Transverse colon (tissue), 4 donors: ENCODE measurements at regions not wholly inside any gene's neighbourhood (a gene's known extent, or its start where the extent isn't known, plus 50 kb on each side); places are given as distances from the start of the nearest gene placed in this dataset.
A peak's percentile ranks its signal among the peaks of the same experiment; 100 is the strongest.

ENCODE experiments used
- DNase-seq: peaks from one replicate; pipeline ENCODE4 v3.0.0-alpha.2; 2019
- H3K27ac ChIP-seq, 4 donors: fragments of 200-600 bp; sonication (generic); 2 replicates each; pipeline ENCODE4 v1.5.1; 2016 to 2018; ENCODE audit warnings: inconsistent platforms in 4 of 4
- H3K27me3 ChIP-seq: fragments of 200-600 bp; sonication (generic); 2 replicates; pipeline ENCODE4 v1.5.1; 2017; ENCODE audit warnings: inconsistent platforms
- H3K36me3 ChIP-seq, 4 donors: fragments of 200-600 bp; sonication (generic); 2 replicates each; pipeline ENCODE4 v1.5.1; 2017 to 2019; ENCODE audit warnings: inconsistent platforms in 4 of 4
- H3K4me1 ChIP-seq, 4 donors: fragments of 200-600 bp; sonication (generic); 2 replicates each; pipeline ENCODE4 v1.5.1; 2017 to 2020; ENCODE audit warnings: inconsistent platforms in 4 of 4
- H3K4me3 ChIP-seq, 4 donors: fragments of 200-600 bp; sonication (generic); 1 replicate in 1 of 4; 2 replicates in 3 of 4; pipeline versions ENCODE4 v1.5.1 to v1.6.1; 2017 to 2019; ENCODE audit warnings: inconsistent platforms in 4 of 4
- H3K9me3 ChIP-seq, 2 donors: fragments of 200-600 bp; sonication (generic); 2 replicates each; pipeline ENCODE4 v1.5.1; 2017 to 2019; ENCODE audit warnings: inconsistent platforms in 2 of 2
- EP300 ChIP-seq: sonication (generic); formaldehyde crosslinking; IDR thresholded peaks from one replicate; pipeline ENCODE4 v1.6.1; 2017; ENCODE audit warnings: antibody characterized with exemption, low read depth
- POLR2A ChIP-seq: fragments of 450-650 bp; IDR thresholded peaks from one replicate; pipeline ENCODE4 v1.6.1; 2016; ENCODE audit warnings: antibody characterized with exemption, mild to moderate bottlenecking, moderate library complexity
- POLR2AphosphoS5 ChIP-seq, 3 donors: sonication (generic); formaldehyde crosslinking; IDR thresholded peaks; one replicate each; pipeline ENCODE4 v1.6.1; 2016; ENCODE audit warnings: antibody characterized with exemption in 3 of 3
- WGBS, 2 donors: methylation state at CpG; one replicate each; pipeline ENCODE4 v1.1.5; 2018; ENCODE audit warnings: low coverage in 1 of 2; 5-methylcytosine and 5-hydroxymethylcytosine counted together
- in situ Hi-C, 4 donors: fragments of 200-750 bp; cut with MboI; loops; one replicate each; pipeline versions ENCODE4 v1.15.0 to v1.15.1; 2017; ENCODE audit warnings: low sequenced_read_pairs in 3 of 4, low pct_ligation_motif_present in 1 of 4, low pct_unique_long_range_greater_than_20kb in 1 of 4
- intact Hi-C: fragments of 100-400 bp; cut with DNase I; formaldehyde crosslinking; loops from one replicate; pipeline ENCODE4 v1.15.1; 2023; ENCODE audit warnings: low total_unique reads
- TF ChIP-seq, protein P1 (sequence below), 5 experiments: fragments of 200-600 bp in 3 of 5; fragments of 450-650 bp in 2 of 5; sonication (generic) in 3 of 5; IDR thresholded peaks; 1 replicate in 2 of 5; 2 replicates in 3 of 5; pipeline ENCODE4 v1.5.1; 2016 to 2017; ENCODE audit warnings: antibody characterized with exemption in 5 of 5, inconsistent platforms in 3 of 5, mild to moderate bottlenecking in 2 of 5, moderate library complexity in 1 of 5

DNA sequence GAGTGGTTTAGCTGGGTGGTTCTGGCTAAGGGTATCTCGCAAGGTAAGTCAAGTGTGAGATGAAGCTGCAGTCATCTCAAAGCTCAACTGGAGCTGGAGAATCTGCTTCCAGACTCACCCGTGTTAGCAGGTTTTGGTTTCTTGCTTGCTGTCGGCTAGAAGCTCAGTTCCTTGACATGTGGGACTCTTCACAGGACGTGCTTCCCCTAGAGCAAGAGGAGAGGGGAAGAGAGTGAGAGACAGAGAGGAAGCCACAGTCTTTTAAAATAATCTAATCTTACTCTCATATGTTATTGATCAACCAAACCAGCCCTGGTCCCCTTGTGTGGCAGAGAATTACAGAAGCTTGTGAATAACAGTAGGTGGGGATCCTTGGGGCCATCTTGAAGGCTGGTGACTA, 199.5 kb downstream of the REEP3 start:
- H3K27me3 ChIP-seq = no peaks in the 10 kb centered on the region
- intact Hi-C loops (no loop called here), in situ Hi-C loops (loop anchor here in 3 of 4 donors (5.0 to 25.0 kb wide), 2 partner anchors 508 to 553 kb away; no protein-coding TSS in a partner anchor)
- peaks cover 0 to 27% (median 0%) of the 10 kb centered on the region in 4 donors for H3K4me1 ChIP-seq
- no peaks in the 10 kb centered on the region for H3K36me3 ChIP-seq
- H3K9me3 ChIP-seq = no peaks in the 10 kb centered on the region
- peak overlapping the region in 2 of 4 donors; percentile 41 to 65 for H3K27ac ChIP-seq
- no peak overlapping the region for H3K4me3 ChIP-seq
- no peak for DNase-seq
- TF ChIP-seq POLR2AphosphoS5 (IDR thresholded peaks at IDR 0.05) = no peak
- 33 to 64% methylated on average over 2 to 4 of the region's 4 CpGs for WGBS, 2 donors

DNA sequence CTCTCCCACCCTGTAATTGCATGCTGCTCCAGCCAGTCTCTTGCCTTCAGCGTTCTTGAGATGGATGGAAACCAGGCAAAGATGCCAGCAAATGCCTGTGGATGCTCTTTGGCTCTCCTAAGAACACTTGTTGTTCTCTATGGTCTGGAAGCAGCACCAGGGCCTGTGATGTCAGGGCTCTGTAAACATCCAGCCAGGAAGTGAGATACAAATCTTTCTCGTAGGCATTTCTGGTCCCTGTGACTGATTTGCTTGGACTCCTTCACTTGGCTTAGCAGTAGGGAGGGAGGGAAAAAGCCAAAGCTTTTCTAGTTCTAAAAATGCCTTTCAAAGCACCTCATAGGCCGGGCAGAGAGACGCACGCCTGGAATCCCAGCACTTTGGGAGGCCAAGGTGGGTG, 201.3 kb downstream of the REEP3 start:
- peaks cover 10% of the 10 kb centered on the region for H3K27me3 ChIP-seq
- WGBS, 2 donors = 66% methylated on average over 5 of the region's 5 CpGs; no CpG with 5 or more reads in 1 of the 2 donors
- no peaks in the 10 kb centered on the region for H3K9me3 ChIP-seq
- H3K36me3 ChIP-seq = no peaks in the 10 kb centered on the region
- TF ChIP-seq POLR2AphosphoS5 (IDR thresholded peaks at IDR 0.05) (peak; percentile 8 to 66 (median 47)), POLR2A (no peak), EP300 (no peak)
- TF ChIP-seq, protein P1, sequence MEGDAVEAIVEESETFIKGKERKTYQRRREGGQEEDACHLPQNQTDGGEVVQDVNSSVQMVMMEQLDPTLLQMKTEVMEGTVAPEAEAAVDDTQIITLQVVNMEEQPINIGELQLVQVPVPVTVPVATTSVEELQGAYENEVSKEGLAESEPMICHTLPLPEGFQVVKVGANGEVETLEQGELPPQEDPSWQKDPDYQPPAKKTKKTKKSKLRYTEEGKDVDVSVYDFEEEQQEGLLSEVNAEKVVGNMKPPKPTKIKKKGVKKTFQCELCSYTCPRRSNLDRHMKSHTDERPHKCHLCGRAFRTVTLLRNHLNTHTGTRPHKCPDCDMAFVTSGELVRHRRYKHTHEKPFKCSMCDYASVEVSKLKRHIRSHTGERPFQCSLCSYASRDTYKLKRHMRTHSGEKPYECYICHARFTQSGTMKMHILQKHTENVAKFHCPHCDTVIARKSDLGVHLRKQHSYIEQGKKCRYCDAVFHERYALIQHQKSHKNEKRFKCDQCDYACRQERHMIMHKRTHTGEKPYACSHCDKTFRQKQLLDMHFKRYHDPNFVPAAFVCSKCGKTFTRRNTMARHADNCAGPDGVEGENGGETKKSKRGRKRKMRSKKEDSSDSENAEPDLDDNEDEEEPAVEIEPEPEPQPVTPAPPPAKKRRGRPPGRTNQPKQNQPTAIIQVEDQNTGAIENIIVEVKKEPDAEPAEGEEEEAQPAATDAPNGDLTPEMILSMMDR (IDR thresholded peaks at IDR 0.05) = no peak
- in situ Hi-C loops (loop anchor here in 3 of 4 donors (5.0 to 25.0 kb wide), 2 partner anchors 510 to 555 kb away; no protein-coding TSS in a partner anchor), intact Hi-C loops (no loop called here)
- DNase-seq = no peak
- H3K27ac ChIP-seq = peak overlapping the region; percentile 46 to 71 (median 60)
- H3K4me1 ChIP-seq = peaks cover 0 to 18% (median 0%) of the 10 kb centered on the region in 4 donors
- H3K4me3 ChIP-seq = no peak overlapping the region

DNA sequence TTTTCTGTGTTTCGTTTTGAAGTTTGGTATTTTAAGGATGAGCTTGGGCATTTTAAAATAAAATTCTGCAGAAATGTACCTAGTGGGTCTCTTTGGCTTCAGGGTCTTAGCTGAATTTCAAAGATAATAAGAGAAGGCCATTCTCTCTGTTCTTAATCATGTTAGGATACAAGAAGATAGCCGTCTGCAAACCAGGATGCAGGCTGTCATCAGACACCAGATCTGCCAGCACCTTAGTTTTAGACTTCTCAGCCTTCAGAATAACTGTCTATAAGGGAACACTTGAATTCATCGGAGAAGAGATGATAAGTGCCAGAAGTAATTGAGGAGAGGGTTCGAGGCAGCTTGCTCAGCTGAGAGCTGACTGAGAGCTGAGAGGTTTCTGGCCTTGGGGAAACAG, 202.1 kb downstream of the REEP3 start:
- TF ChIP-seq EP300 (no peak), POLR2A (no peak)
- TF ChIP-seq, protein P1 (IDR thresholded peaks at IDR 0.05) = no peak
- 60 to 88% methylated on average over 2 to 4 of the region's 4 CpGs for WGBS, 2 donors
- H3K36me3 ChIP-seq = no peaks in the 10 kb centered on the region
- in situ Hi-C loops = loop anchor here in 3 of 4 donors (5.0 to 25.0 kb wide), 2 partner anchors 511 to 556 kb away; no protein-coding TSS in a partner anchor
- no peaks in the 10 kb centered on the region for H3K9me3 ChIP-seq
- peak overlapping the region in 2 of 4 donors; percentile 65 to 71 for H3K27ac ChIP-seq
- DNase-seq = no peak
- intact Hi-C loops = no loop called here
- peaks cover 0 to 18% (median 0%) of the 10 kb centered on the region in 4 donors for H3K4me1 ChIP-seq
- H3K4me3 ChIP-seq = no peak overlapping the region
- H3K27me3 ChIP-seq = peaks cover 12% of the 10 kb centered on the region

DNA sequence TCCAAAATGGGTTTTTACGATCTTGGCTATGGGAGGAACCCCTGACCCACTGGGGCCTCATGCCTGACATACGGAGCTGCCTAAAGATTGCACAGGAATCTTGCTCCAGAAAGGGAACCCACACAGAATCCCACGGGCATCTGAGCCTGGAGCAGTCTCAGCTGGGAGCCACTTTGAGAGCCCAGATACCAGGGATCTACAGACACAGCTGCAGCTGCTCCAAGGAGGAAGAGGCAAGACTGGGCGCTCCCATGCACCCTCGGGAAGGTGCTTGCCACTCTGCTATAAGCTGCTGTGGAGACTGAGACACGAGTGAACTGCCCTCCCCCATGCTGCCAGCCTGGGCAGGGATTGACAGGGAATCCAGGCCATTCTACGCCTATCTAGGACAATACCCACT, 202.5 kb downstream of the REEP3 start:
- H3K27me3 ChIP-seq = peaks cover 12% of the 10 kb centered on the region
- H3K36me3 ChIP-seq = no peaks in the 10 kb centered on the region
- in situ Hi-C loops (loop anchor here in 3 of 4 donors (5.0 to 25.0 kb wide), 2 partner anchors 511 to 556 kb away; no protein-coding TSS in a partner anchor), intact Hi-C loops (no loop called here)
- H3K4me3 ChIP-seq = no peak overlapping the region
- WGBS, 2 donors = 86% methylated on average over 7 of the region's 7 CpGs; no CpG with 5 or more reads in 1 of the 2 donors
- peaks cover 0 to 18% (median 0%) of the 10 kb centered on the region in 4 donors for H3K4me1 ChIP-seq
- TF ChIP-seq, protein P1 (IDR thresholded peaks at IDR 0.05) = no peak
- TF ChIP-seq POLR2A (no peak), POLR2AphosphoS5 (IDR thresholded peaks at IDR 0.05) (no peak), EP300 (no peak)
- no peak for DNase-seq
- H3K9me3 ChIP-seq = no peaks in the 10 kb centered on the region
- peak overlapping the region in 1 of 4 donors; percentile 71 for H3K27ac ChIP-seq

DNA sequence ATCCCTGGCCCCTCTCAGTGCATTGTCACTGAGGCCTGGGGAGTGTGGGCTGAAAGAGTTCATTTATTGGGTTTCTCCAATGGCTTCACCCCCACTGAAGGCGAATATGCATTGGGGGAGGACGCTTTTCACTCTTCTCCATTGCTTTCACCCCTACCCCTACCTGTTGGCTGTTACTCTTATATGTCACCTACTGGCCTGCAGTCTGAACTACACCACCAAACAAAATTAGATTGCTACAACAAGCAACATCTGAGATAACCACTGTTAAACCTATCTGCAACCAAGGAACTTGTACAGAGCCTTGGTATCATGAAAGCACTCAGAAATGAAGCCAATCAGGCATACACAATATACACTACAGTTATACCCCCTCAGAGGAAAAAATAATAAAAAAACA, 203.7 kb downstream of the REEP3 start:
- no peak overlapping the region for H3K4me3 ChIP-seq
- TF ChIP-seq, protein P1 (IDR thresholded peaks at IDR 0.05) = no peak
- no peak for TF ChIP-seq POLR2AphosphoS5 (IDR thresholded peaks at IDR 0.05)
- no peak for TF ChIP-seq POLR2A
- no peak for TF ChIP-seq EP300
- H3K4me1 ChIP-seq = peaks cover 0 to 9% (median 0%) of the 10 kb centered on the region in 4 donors
- WGBS, 2 donors = 94% methylated on average over 2 of the region's 2 CpGs; no CpG with 5 or more reads in 1 of the 2 donors
- intact Hi-C loops (no loop called here), in situ Hi-C loops (loop anchor here (5.0 to 25.0 kb wide), 3 partner anchors 513 to 1138 kb away; no protein-coding TSS in a partner anchor)
- no peak for DNase-seq
- no peaks in the 10 kb centered on the region for H3K36me3 ChIP-seq
- H3K27ac ChIP-seq = no peak overlapping the region
- peaks cover 12% of the 10 kb centered on the region for H3K27me3 ChIP-seq
- H3K9me3 ChIP-seq = no peaks in the 10 kb centered on the region
